HG03378 (cell line): ENCODE measurements at regions not wholly inside any gene's neighbourhood (a gene's known extent, or its start where the extent isn't known, plus 50 kb on each side); places are given as distances from the start of the nearest gene placed in this dataset.
"Not testable (repeated sequence)": the region's sequence is repeated elsewhere in the genome, so short reads cannot be mapped to it uniquely, and the experiment has no call there.

Source experiments
- ATAC-seq: cut with Tn5 transposase; IDR thresholded peaks from one replicate; pipeline ENCODE4 v1.9.1; 2021; ENCODE audit warnings: mild to moderate bottlenecking, moderate library complexity; ENCODE audit not compliant: unreplicated experiment

GRCh38 chr18:38771620-38772019 lies 1206.0 kb upstream of the CELF4 start:
- not testable (repeated sequence) for ATAC-seq

- no peak for ATAC-seq
Measured at GRCh38 chr18:38768504-38768903, 1202.9 kb upstream of the CELF4 start.

- no peak for ATAC-seq
Measured at GRCh38 chr18:38759457-38759856, 1193.9 kb upstream of the CELF4 start.

DNA sequence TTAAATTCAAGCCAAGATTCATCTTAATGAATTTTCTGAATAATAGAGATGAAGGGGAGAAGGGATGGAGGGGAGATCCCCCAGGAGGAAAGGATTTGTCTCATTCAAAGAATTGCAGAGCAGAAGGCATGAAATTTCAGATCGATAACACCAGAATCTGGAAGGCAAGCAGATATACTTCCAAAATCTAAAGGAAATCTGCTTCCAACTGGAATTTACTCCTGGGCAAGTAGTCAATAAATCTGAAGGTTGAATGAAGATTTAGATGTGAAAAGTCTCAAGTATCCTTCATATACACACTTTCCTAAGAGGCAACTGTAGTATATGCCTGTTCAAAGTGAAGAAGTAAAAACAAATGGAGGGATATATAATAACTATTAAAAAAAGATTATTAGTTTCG lies 1190.8 kb upstream of the CELF4 start:
- ATAC-seq, result no peak

DNA sequence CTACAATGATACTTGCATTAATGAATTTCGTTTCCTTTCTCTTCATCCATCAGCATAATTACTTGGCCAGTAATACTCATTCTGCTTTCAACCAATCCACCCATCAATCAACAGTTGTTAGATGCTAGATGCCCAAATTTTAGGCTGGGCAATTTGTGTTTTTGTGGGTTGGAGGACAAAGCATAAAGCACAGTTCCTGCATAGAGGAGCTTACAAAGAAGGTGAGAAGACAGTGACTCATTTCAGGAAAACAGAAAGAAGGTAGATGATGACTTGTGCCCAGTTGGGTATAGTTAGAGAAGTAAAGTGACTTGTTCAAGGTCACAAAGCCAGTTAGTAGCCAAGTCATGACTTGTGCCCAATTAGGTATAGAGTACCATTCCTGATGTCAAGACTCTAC lies 1186.8 kb upstream of the CELF4 start:
- peak; percentile 83 for ATAC-seq

GRCh38 chr18:38751898-38752297 lies 1186.3 kb upstream of the CELF4 start:
- no peak for ATAC-seq

- no peak for ATAC-seq
Measured at GRCh38 chr18:38751211-38751610, 1185.6 kb upstream of the CELF4 start.

- no peak for ATAC-seq
Measured at GRCh38 chr18:38750751-38751150, 1185.2 kb upstream of the CELF4 start.

GRCh38 chr18:38747153-38747552 lies 1181.6 kb upstream of the CELF4 start:
- ATAC-seq, result no peak

- ATAC-seq, result not testable (repeated sequence)
Measured at GRCh38 chr18:38720181-38720580, 1154.6 kb upstream of the CELF4 start.

DNA sequence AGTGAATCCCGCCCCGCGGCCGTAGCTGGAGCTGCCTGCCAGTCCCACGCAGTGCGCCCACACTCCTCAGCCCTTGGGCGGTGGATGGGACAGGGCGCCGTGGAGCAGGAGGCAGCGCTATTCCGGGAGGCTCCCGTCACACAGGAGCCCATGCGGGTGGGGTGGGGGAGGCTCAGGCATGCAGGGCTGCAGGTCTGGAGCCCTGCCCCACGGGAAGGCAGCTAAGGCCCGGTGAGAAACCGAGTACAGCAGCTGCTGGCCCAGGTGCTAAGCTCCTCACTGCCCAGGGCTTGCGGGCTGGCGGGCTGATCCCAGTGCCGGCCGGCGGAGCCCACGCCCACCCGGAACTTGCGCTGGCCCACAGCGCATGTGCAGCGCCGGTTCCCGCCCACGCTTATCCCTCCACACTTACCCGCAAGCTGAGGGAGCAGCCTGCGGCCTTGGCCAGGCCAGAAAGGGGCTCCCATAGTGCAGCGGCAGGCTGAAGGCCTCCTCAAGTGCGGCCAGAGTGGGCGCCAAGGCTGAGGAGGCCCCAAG lies 1152.8 kb upstream of the CELF4 start:
- ATAC-seq, result no peak

GRCh38 chr18:38709122-38709521 lies 1143.5 kb upstream of the CELF4 start:
- ATAC-seq, result no peak

DNA sequence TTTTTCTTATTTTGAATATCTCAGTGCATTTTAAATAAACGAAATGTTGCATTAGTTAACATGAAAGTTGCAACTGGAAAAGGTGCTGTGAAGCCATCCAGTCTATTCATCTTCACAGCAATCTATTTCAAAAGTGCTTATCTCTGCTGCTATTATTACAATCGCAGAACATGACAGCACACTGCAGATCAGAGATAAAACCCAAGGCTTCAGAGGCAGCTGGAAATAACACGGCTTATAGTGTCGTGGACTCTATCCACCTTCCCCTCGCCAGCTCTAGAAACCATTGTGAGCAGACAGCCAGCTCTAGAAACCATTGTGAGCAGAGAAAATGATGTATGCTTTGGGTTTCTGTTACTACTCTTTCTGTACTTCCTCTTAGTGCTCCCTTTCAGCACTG lies 1140.8 kb upstream of the CELF4 start:
- ATAC-seq, result no peak

GRCh38 chr18:38698088-38698487 lies 1132.5 kb upstream of the CELF4 start:
- ATAC-seq, result no peak

DNA sequence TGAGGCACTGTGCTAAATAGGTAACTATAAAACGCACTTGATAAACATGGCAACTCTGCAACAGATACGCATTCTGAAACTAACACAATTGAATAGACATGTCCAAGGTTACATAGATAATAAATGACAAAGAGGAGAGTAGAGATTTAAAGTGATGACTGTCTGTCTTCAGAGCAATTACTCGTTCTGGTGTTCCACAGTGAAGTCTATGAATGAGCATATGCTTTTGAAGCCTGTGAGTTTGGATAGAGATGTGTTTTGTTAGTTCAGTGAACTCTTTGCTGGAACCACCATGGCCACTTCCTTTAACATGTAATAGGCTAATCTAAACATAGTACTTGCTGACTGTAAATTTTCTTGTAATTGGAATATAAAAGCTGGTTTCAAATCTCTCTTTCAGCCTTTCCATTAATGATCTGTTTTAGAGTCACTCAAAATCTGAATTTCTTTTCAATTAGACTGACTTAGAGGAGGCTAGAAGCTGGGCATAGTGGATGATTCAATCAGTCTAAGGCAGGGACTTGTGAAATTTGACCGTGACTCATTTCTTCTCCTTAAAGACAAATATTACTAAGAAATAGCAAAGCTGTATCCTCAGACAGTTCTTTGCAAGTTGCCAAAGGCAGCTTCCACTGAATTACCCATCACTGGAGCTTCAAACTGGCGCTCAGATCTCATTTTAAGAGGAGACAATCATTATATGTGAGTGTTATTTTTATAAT lies 1130.1 kb upstream of the CELF4 start:
- ATAC-seq, result no peak

GRCh38 chr18:38693104-38693503 lies 1127.5 kb upstream of the CELF4 start:
- no peak for ATAC-seq

- no peak for ATAC-seq
Measured at GRCh38 chr18:38690626-38691025, 1125.0 kb upstream of the CELF4 start.

GRCh38 chr18:38688416-38688815 lies 1122.8 kb upstream of the CELF4 start:
- ATAC-seq, result no peak

DNA sequence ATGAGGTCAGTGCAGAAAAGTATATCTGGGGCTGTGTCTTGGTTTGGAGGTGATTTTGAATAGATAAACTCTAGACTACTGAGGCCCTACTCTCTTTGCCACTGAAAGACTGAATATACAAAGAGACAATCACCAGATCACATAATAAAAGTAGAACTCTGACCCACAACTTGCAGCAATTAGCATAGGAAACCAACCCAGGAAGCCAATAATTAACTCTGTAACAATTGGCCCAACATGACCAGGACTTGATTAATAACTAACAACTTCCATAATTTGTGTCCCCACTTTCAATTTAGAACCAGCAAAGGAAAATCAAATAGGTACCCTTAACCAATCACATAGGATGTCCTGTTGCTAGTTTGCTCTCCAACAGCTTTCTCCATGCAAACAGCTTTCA lies 1104.9 kb upstream of the CELF4 start:
- no peak for ATAC-seq

GRCh38 chr18:38664929-38665328 lies 1099.3 kb upstream of the CELF4 start:
- no peak for ATAC-seq

GRCh38 chr18:38663682-38664081 lies 1098.1 kb upstream of the CELF4 start:
- ATAC-seq, result no peak

DNA sequence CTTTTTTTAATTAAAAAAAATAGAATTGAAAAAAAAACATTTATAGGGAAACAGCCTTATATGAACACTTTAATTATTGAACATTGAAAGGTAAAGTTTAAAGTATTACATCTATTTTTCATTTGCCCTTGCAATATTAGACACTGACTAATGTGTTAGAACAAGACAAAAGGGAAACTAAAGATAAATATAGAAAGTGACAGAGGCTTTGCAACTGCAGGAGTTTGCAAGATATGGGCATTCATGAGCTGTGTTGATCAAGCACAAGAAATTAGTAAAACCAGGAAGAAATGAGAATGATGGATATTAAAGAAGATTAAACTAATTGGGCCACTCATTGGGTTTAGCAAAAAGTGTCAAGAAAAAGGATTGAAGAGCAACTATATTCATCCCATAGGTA lies 1097.7 kb upstream of the CELF4 start:
- ATAC-seq, result no peak

DNA sequence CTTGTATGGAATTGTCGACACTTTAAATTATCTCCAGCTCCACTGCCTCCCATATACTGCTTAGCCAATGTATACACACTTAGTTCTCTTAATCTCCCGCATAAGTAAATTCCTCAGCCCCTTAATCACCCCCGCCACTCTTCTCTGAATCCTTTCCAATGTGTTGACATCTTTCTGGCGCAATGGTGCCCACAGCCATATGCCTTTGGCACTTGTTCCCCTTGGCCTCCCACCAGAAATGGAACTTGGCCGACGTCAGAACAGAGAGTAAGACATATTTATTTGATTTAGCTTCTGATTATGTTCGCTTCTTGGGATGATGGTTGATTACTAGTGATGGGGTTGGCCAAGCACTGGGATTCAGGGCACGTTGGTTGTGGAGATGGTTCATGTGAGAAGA lies 1089.3 kb upstream of the CELF4 start:
- ATAC-seq, result no peak
